VCaP (cell line): ENCODE measurements at regions not wholly inside any gene's neighbourhood (a gene's known extent, or its start where the extent isn't known, plus 50 kb on each side); places are given as distances from the start of the nearest gene placed in this dataset.

Source experiments
- H3K27ac ChIP-seq: fragments of 450-650 bp; 2 replicates; pipeline ENCODE4 v1.5.1; 2017
- TF ChIP-seq, protein P1 (sequence below): fragments of 450-650 bp; conservative IDR thresholded peaks from 2 replicates; pipeline ENCODE4 v1.5.1; 2017; ENCODE audit warnings: mild to moderate bottlenecking, moderate library complexity

DNA sequence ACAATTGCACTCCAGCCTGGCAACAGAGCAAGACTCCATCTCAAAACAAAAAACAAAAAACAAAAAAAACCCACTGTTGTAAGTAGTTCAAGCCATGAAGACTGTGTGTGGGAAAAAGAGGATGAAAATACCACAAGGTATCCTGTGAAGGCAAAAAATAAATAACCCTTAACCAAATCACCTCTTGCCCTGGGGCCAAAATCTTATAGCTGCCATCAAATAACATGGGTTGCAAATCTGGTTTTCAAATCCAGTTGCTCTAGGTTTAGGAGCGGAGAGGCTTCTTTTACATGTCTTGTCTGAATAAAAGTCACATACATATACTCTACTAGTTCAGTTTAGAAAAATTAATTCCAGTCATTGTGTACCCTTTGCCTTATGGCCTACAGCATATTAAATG is 87.0 kb upstream of the STT3B start:
- TF ChIP-seq, protein P1, sequence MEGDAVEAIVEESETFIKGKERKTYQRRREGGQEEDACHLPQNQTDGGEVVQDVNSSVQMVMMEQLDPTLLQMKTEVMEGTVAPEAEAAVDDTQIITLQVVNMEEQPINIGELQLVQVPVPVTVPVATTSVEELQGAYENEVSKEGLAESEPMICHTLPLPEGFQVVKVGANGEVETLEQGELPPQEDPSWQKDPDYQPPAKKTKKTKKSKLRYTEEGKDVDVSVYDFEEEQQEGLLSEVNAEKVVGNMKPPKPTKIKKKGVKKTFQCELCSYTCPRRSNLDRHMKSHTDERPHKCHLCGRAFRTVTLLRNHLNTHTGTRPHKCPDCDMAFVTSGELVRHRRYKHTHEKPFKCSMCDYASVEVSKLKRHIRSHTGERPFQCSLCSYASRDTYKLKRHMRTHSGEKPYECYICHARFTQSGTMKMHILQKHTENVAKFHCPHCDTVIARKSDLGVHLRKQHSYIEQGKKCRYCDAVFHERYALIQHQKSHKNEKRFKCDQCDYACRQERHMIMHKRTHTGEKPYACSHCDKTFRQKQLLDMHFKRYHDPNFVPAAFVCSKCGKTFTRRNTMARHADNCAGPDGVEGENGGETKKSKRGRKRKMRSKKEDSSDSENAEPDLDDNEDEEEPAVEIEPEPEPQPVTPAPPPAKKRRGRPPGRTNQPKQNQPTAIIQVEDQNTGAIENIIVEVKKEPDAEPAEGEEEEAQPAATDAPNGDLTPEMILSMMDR: no peak
- H3K27ac ChIP-seq: no peak overlapping the region; the same call in 1 of the 2 replicates

DNA sequence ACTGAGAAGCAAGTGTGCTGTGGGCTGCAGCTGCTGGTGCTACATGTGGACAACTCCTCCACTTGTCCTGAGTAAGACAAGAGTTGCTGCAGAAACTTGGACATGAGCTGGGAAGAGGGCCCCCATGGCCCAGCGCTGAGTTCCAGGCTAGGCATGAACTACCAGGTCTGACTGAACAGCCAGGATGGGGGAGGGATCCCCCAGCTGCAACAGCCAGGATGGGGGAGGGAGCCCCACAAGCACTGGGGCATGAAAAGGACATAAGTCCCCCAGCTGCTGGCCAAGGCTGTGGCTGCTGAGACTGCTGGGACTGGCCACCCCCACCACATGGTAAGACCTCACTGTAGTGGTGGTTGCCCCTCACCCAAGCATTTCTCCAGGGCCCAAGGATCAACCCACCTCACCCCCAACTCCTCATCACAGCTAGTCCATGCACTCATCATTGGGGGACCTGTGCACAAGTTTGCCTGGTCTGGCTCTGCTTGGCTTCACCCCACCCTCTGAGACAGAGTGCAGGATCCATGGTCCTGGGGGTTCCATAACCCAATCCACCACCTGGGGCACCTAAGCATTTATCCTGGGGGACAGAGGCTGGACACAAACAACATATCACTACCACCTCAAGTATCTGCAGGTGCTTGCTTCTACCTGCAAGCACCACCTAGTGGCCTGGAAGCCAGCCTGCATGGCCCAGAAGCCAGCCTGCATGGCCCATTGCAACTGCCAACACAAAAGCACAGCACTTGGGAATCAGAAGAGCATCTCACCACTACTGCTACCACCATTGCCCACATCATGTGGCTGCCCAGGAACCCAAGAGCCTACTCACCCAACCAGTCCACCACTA is 84.5 kb upstream of the STT3B start:
- H3K27ac ChIP-seq: no peak overlapping the region
- TF ChIP-seq, protein P1: peak; percentile 68

DNA sequence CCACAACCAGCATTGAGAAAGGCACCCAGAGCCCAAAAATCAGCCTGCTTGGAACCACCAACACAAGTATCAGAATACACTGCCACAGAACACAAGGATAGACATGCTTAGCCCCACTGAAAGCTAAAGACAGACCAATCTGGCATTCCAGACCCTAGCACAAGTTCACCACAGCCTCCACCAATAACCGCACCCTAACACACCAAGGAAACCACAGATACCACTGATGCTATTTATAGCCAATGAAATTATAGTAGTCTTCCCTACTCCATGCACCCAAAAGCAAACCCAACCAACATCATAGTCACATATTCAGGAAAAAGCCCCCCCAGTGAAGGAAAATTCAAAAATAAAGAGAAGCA is 83.9 kb upstream of the STT3B start:
- H3K27ac ChIP-seq: no peak overlapping the region
- TF ChIP-seq, protein P1: peak; percentile 15; the same call in 1 of the 2 replicates

DNA sequence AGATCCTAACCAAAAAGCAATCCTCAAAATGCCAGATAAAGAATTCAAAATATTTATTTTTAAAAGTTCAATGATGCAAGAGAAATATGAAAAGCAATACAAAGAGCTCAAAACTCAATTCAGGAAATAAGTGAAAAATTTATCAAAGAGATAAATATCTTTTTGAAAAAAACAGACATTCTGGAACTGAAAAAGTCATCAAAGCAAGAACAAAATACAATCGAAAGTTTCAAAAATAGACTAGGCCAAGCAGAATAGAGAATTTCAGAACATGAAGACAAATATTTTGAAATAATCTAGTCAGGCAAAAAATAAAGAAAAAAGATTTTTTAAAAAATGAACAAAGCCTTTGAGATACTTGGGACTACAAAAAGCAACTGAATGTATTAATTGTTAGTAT is 83.4 kb upstream of the STT3B start:
- no peak overlapping the region for H3K27ac ChIP-seq

DNA sequence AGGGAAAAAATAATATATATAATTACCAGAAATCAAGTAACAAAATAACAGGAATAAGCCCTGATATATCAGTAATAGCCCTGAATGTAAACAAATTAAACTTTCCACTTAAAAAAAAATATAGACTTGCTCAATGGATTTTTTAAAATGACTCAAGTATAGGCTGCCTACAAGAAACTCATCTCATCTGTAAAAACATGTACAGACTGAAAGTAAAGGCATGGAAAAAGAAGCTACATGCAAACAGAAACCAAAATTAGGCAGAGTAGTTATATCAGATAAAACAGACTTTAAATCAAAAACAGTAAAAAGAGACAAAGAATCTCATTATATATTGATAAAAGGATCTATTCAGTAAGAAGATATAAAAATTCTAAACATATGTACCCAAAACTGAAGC is 82.4 kb upstream of the STT3B start:
- H3K27ac ChIP-seq: no peak overlapping the region

More for the DNA sequence above, 83.4 kb upstream of the STT3B start:
- TF ChIP-seq, protein P1: no peak

DNA sequence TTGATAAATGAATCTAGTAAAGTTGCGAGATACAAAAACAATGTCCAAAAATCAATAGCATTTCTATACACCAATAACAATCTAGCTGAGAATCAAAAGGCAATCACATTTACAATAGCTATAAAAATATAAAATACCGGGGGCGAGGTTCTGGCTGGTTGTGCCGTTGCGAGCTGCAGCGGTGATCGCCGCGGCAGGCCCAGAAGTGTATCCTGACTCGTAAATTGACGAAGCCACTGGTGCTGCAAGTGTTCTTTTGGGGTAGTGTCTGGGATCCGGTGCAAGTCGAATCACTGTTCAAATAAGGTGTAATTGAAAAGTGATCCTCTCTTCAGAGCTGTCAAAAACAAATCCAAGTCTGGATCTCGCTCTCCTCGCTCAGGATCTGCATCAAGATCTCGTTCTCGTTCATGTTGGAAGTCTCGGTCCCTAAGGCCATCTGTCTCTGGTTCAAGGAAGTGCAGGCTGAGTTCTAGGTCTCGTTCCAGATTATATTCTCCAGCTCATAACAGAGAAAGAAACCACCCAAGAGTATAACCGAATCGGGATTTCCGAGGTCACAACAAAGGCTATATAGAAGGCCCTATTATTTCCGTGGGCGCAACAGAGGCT is 80.1 kb upstream of the STT3B start:
- no peak overlapping the region for H3K27ac ChIP-seq
- TF ChIP-seq, protein P1: no peak

More for the DNA sequence above, 82.4 kb upstream of the STT3B start:
- TF ChIP-seq, protein P1: no peak

DNA sequence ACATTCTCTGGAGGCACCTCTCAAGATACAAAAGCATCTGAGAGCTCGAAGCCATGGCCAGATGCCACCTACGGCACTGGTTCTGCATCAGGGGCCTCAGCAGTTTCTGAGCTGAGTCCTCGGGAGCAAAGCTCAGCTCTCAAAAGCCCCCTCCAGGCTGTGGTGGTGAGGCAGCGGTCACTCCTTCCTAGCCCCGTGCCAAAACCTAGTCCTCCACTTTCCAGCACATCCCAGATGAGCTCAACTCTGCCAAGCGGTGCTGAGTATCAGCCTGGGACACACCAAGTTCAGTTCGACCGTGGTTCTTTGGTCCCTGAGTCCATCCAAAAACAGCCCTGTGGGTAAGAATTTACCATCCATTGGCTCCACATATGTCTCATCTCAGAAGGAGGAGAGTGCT is 79.3 kb upstream of the STT3B start:
- H3K27ac ChIP-seq: no peak overlapping the region
- TF ChIP-seq, protein P1: no peak
